CD4-positive, alpha-beta T cell treated with Interleukin-21 for 1 hour (primary cell): ENCODE measurements at regions not wholly inside any gene's neighbourhood (a gene's known extent, or its start where the extent isn't known, plus 50 kb on each side); places are given as distances from the start of the nearest gene placed in this dataset.
A peak's percentile ranks its signal among the peaks of the same experiment; 100 is the strongest.
"Not testable (repeated sequence)": the region's sequence is repeated elsewhere in the genome, so short reads cannot be mapped to it uniquely, and the experiment has no call there.

Experiments
- DNase-seq: peaks from one replicate; pipeline ENCODE4 v3.0.0-alpha.2; 2020

- no peak for DNase-seq
Observed at GRCh38 chr2:83359336-83359735, 1099.7 kb downstream of the SUCLG1 start.

GRCh38 chr2:83342860-83343329, 1116.2 kb downstream of the SUCLG1 start:
- peak; percentile 5 for DNase-seq

- DNase-seq = no peak
Observed at GRCh38 chr2:83340424-83340823, 1118.7 kb downstream of the SUCLG1 start.

GRCh38 chr2:83339942-83340341, 1119.1 kb downstream of the SUCLG1 start:
- not testable (repeated sequence) for DNase-seq

- no peak for DNase-seq
Observed at GRCh38 chr2:83331810-83332209, 1127.3 kb downstream of the SUCLG1 start.

GRCh38 chr2:83323038-83323437, 1136.0 kb downstream of the SUCLG1 start:
- DNase-seq = no peak

GRCh38 chr2:83320053-83320452, 1139.0 kb downstream of the SUCLG1 start:
- no peak for DNase-seq

- DNase-seq = no peak
Observed at GRCh38 chr2:83305758-83306378, 1153.2 kb downstream of the SUCLG1 start.

- no peak for DNase-seq
Observed at GRCh38 chr2:83291083-83291482, 1168.0 kb downstream of the SUCLG1 start.

- DNase-seq = no peak
Observed at GRCh38 chr2:83282841-83283240, 1176.2 kb downstream of the SUCLG1 start.

- DNase-seq = no peak
Observed at GRCh38 chr2:83282043-83282795, 1176.9 kb downstream of the SUCLG1 start.

GRCh38 chr2:83280391-83280790, 1178.7 kb downstream of the SUCLG1 start:
- no peak for DNase-seq

- DNase-seq = no peak
Observed at GRCh38 chr2:83273322-83273721, 1185.8 kb downstream of the SUCLG1 start.

GRCh38 chr2:83261591-83262136, 1197.4 kb downstream of the SUCLG1 start:
- DNase-seq = no peak

GRCh38 chr2:83253848-83254247, 1205.2 kb downstream of the SUCLG1 start:
- DNase-seq = no peak

- DNase-seq = no peak
Observed at GRCh38 chr2:83251321-83251872, 1207.7 kb downstream of the SUCLG1 start.

GRCh38 chr2:83245806-83246537, 1213.1 kb downstream of the SUCLG1 start:
- not testable (repeated sequence) for DNase-seq

- DNase-seq = no peak
Observed at GRCh38 chr2:83240611-83241010, 1218.5 kb downstream of the SUCLG1 start.

- no peak for DNase-seq
Observed at GRCh38 chr2:83238111-83238510, 1221.0 kb downstream of the SUCLG1 start.

- no peak for DNase-seq
Observed at GRCh38 chr2:83234246-83234645, 1224.8 kb downstream of the SUCLG1 start.

GRCh38 chr2:83233781-83234180, 1225.3 kb downstream of the SUCLG1 start:
- DNase-seq = no peak

GRCh38 chr2:83233326-83233725, 1225.8 kb downstream of the SUCLG1 start:
- DNase-seq = no peak

- DNase-seq = no peak
Observed at GRCh38 chr2:83229443-83229842, 1229.6 kb downstream of the SUCLG1 start.
